CD4-positive, alpha-beta T cell (primary cell): ENCODE measurements at regions not wholly inside any gene's neighbourhood (a gene's known extent, or its start where the extent isn't known, plus 50 kb on each side); places are given as distances from the start of the nearest gene placed in this dataset.

Source experiments
- ATAC-seq: fragments of 200-7000 bp; cut with Tn5 transposase; one replicate; pipeline ENCODE4 v1.10.0; 2022; ENCODE audit warnings: mild to moderate bottlenecking; ENCODE audit not compliant: poor library complexity
- CTCF ChIA-PET: fragments of 350-600 bp; sonication (Branson Sonifier 250); formaldehyde crosslinking; loops from one replicate; lab custom pipeline; 2021; ENCODE audit warnings: antibody characterized with exemption, inconsistent platforms; lab: Charles Lee
- POLR2A ChIA-PET: fragments of 350-600 bp; sonication (Branson Sonifier 250); formaldehyde crosslinking; loops from one replicate; lab custom pipeline; 2021; ENCODE audit warnings: antibody characterized with exemption, inconsistent platforms; lab: Charles Lee
- DNase-seq, 14 experiments: peaks; one replicate each; pipeline ENCODE4 v3.0.0-alpha.2; 2013 to 2020; ENCODE audit warnings: mixed read lengths in 2 of 14
- H3K27ac ChIP-seq, 2 donors: one replicate each; pipeline versions ENCODE4 v1.5.1 to v1.7.0; 2013; ENCODE audit warnings: low read length in 2 of 2, low read depth in 1 of 2, mild to moderate bottlenecking in 1 of 2
- H3K27me3 ChIP-seq, 2 experiments: 1 replicate in 1 of 2; 2 replicates in 1 of 2; pipeline versions ENCODE4 v1.6.1 to v1.7.0; 2013; ENCODE audit warnings: low read length in 2 of 2, control low read depth in 1 of 2, mild to moderate bottlenecking in 1 of 2, moderate library complexity in 1 of 2; ENCODE audit not compliant: insufficient read depth in 2 of 2, control insufficient read depth in 1 of 2
- H3K36me3 ChIP-seq: one replicate; pipeline ENCODE4 v1.6.1; 2013; ENCODE audit warnings: low read length, control low read depth; ENCODE audit not compliant: insufficient read depth
- H3K4me1 ChIP-seq: one replicate; pipeline ENCODE4 v1.6.1; 2013; ENCODE audit warnings: low read length, control low read depth; ENCODE audit not compliant: insufficient read depth
- H3K4me3 ChIP-seq: one replicate; pipeline ENCODE4 v1.5.1; 2013; ENCODE audit warnings: mild to moderate bottlenecking, low read length, moderate library complexity
- H3K9me3 ChIP-seq, 2 experiments: 1 replicate in 1 of 2; 2 replicates in 1 of 2; pipeline versions ENCODE4 v1.6.1 to v1.7.0; 2013; ENCODE audit warnings: low read length in 2 of 2, mild to moderate bottlenecking in 2 of 2, control low read depth in 1 of 2, moderate library complexity in 1 of 2; ENCODE audit not compliant: control insufficient read depth in 1 of 2, insufficient read depth in 1 of 2
- H3K27ac Mint-ChIP-seq: one replicate; pipeline ENCODE4 v1.8.0; 2020; ENCODE audit warnings: mixed read lengths
- H3K27me3 Mint-ChIP-seq: one replicate; pipeline ENCODE4 v1.8.0; 2021; ENCODE audit warnings: mixed read lengths
- H3K36me3 Mint-ChIP-seq: one replicate; pipeline ENCODE4 v1.8.0; 2021; ENCODE audit warnings: low read depth, mixed read lengths
- H3K4me1 Mint-ChIP-seq: one replicate; pipeline ENCODE4 v1.8.0; 2021; ENCODE audit warnings: low read depth, mixed read lengths
- H3K4me3 Mint-ChIP-seq: one replicate; pipeline ENCODE4 v1.8.0; 2020; ENCODE audit warnings: mild to moderate bottlenecking, mixed read lengths
- H3K9me3 Mint-ChIP-seq: one replicate; pipeline ENCODE4 v1.8.0; 2020; ENCODE audit warnings: mixed read lengths
- intact Hi-C, 2 experiments: fragments of 100-400 bp; cut with DNase I in 1 of 2; cut with micrococcal nuclease in 1 of 2; formaldehyde crosslinking; loops; one replicate each; pipeline versions ENCODE4 v1.15.1 to v1.9.0; 2023 to 2025; cut with DNase I, micrococcal nuclease
- TF ChIP-seq, protein P1 (sequence below): fragments of 200-600 bp; IDR thresholded peaks from one replicate; pipeline ENCODE4 v1.8.0; 2022; ENCODE audit warnings: antibody characterized with exemption, mild to moderate bottlenecking

DNA sequence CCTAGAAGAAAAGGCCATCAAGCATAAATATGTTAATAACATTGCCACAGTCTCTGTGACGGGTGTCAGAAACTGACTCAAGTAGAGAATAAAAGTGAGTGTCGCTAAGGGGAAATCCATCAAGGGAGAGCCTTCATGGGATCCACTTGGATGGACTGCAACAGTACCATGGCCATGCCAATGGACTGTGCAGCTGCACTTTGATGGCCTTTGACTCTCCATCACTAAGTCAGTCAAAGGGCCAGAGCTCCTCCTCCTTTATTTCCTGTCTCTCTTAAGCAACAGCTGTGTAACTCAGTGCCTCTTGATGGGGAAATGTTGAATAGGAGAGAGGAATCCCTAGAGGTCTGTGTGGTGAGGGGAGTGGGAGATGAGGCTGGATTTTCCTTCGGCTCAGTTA, 335.2 kb downstream of the BMP4 start:
- intact Hi-C loops, result no loop called here
- CTCF ChIA-PET, result interaction anchor here (0.5 kb wide), 1 partner anchor 48 kb away, joined by 4 read pairs; no protein-coding TSS in a partner anchor
- Mint-ChIP-seq H3K4me1 (no peaks in the 10 kb centered on the region), H3K27me3 (no peaks in the 10 kb centered on the region), H3K9me3 (peaks cover 5% of the 10 kb centered on the region), H3K36me3 (no peaks in the 10 kb centered on the region), H3K27ac (no peak overlapping the region), H3K4me3 (no peak overlapping the region)
- DNase-seq, result no peak
- no peaks in the 10 kb centered on the region for H3K27me3 ChIP-seq
- H3K36me3 ChIP-seq, result no peaks in the 10 kb centered on the region
- no peak overlapping the region for H3K4me3 ChIP-seq
- no peak for ATAC-seq
- H3K27ac ChIP-seq, result no peak overlapping the region
- peaks cover 0 to 3% of the 10 kb centered on the region in 2 experiments for H3K9me3 ChIP-seq
- no peaks in the 10 kb centered on the region for H3K4me1 ChIP-seq
- POLR2A ChIA-PET, result no interaction called here
- TF ChIP-seq, protein P1, sequence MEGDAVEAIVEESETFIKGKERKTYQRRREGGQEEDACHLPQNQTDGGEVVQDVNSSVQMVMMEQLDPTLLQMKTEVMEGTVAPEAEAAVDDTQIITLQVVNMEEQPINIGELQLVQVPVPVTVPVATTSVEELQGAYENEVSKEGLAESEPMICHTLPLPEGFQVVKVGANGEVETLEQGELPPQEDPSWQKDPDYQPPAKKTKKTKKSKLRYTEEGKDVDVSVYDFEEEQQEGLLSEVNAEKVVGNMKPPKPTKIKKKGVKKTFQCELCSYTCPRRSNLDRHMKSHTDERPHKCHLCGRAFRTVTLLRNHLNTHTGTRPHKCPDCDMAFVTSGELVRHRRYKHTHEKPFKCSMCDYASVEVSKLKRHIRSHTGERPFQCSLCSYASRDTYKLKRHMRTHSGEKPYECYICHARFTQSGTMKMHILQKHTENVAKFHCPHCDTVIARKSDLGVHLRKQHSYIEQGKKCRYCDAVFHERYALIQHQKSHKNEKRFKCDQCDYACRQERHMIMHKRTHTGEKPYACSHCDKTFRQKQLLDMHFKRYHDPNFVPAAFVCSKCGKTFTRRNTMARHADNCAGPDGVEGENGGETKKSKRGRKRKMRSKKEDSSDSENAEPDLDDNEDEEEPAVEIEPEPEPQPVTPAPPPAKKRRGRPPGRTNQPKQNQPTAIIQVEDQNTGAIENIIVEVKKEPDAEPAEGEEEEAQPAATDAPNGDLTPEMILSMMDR, result no peak

DNA sequence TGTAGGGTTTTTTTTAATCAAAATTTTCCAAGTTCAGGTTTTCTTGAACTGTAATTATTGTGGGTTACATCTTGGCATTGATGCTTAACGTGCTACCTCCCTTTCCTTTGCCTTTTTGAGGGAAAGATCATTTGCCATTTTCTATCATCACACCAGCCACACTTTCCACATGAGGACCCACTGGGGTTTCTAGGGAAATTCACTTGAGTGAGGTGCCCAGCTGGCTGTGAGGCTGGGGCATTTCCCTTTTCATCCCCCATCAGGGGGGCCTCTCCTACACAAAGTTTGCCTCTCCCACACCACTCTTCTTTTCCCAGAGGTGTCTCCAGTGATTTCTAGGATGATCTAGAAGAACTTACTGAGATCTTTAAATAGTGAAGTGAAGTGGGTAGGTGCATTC, 335.7 kb downstream of the BMP4 start:
- no peaks in the 10 kb centered on the region for H3K36me3 ChIP-seq
- TF ChIP-seq, protein P1, result no peak
- peaks cover 0 to 3% of the 10 kb centered on the region in 2 experiments for H3K9me3 ChIP-seq
- Mint-ChIP-seq H3K9me3 (peaks cover 5% of the 10 kb centered on the region), H3K27me3 (peaks cover 5% of the 10 kb centered on the region), H3K4me3 (no peak overlapping the region), H3K4me1 (no peaks in the 10 kb centered on the region), H3K27ac (no peak overlapping the region), H3K36me3 (no peaks in the 10 kb centered on the region)
- intact Hi-C loops, result no loop called here
- H3K27ac ChIP-seq, result no peak overlapping the region
- no peak overlapping the region for H3K4me3 ChIP-seq
- ATAC-seq (no peak), DNase-seq (no peak)
- H3K4me1 ChIP-seq, result no peaks in the 10 kb centered on the region
- ChIA-PET CTCF (no interaction called here), POLR2A (no interaction called here)
- H3K27me3 ChIP-seq, result no peaks in the 10 kb centered on the region

DNA sequence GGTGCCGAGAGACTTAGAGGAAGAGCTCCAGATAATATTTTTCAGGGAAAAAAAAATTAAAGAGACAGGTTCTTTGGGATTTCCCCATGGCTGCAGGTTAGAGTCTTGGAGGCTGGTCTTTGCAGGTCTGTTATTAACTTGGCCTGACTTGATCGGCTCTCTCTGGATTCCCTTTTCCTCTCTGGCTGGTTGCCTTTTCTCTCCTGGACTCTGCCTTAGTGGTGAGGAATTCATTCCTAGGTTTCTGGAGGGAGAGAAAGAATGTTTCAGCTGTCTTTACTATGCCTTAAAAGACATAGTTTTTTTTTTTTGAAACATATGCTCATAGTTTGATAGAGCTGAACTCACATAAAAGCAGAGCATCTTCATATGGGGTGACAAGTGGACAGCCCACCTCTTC, 336.3 kb downstream of the BMP4 start:
- Histone ChIP-seq H3K4me1 (no peaks in the 10 kb centered on the region), H3K4me3 (no peak overlapping the region), H3K27ac (no peak overlapping the region), H3K36me3 (no peaks in the 10 kb centered on the region), H3K27me3 (no peaks in the 10 kb centered on the region), H3K9me3 (peaks cover 0 to 3% of the 10 kb centered on the region in 2 experiments)
- Mint-ChIP-seq H3K4me1 (no peaks in the 10 kb centered on the region), H3K4me3 (no peak overlapping the region), H3K9me3 (peaks cover 5% of the 10 kb centered on the region), H3K27me3 (peaks cover 5% of the 10 kb centered on the region), H3K36me3 (no peaks in the 10 kb centered on the region), H3K27ac (no peak overlapping the region)
- DNase-seq, result no peak
- ChIA-PET POLR2A (no interaction called here), CTCF (no interaction called here)
- intact Hi-C loops, result no loop called here
- TF ChIP-seq, protein P1, result no peak
- no peak for ATAC-seq
